ENCODE measurements at regions not wholly inside any gene's neighbourhood (a gene's known extent, or its start where the extent isn't known, plus 50 kb on each side); places are given as distances from the start of the nearest gene placed in this dataset.

- Histone ChIP-seq H3K79me2 (ENCODE audit: control insufficient read depth, insufficient read depth, low read length, poor library complexity) (no peaks in the 10 kb centered on the region), H2AK5ac (ENCODE audit: low read length) (no peak overlapping the region), H3K4me2 (ENCODE audit: low read length) (no peak overlapping the region), H3K79me1 (ENCODE audit: low read length) (no peaks in the 10 kb centered on the region), H2BK5ac (ENCODE audit: low read depth, low read length, poor library complexity) (no peak overlapping the region), H2AFZ (ENCODE audit: insufficient read depth, low read length, poor library complexity) (no peak overlapping the region), H4K8ac (ENCODE audit: low read depth, low read length) (no peak overlapping the region), H3K4me1 (ENCODE audit: control insufficient read depth in 1 of 2, insufficient read depth in 2 of 2, low read length in 2 of 2) (no peaks in the 10 kb centered on the region), H3K23ac (ENCODE audit: low read length) (no peak overlapping the region), H3K27me3 (ENCODE audit: insufficient read depth, low read length) (no peaks in the 10 kb centered on the region), H2BK120ac (ENCODE audit: insufficient read depth, low read length, poor library complexity) (no peak overlapping the region), H3K27ac (ENCODE audit: low read depth, low read length) (no peak overlapping the region), H3K9me3 (ENCODE audit: insufficient read depth, low read depth, low read length) (no peaks in the 10 kb centered on the region), H3K4ac (ENCODE audit: low read depth, low read length) (no peak overlapping the region), H4K91ac (ENCODE audit: low read depth, low read length) (no peak overlapping the region), H2BK12ac (ENCODE audit: low read length) (no peak overlapping the region), H3K14ac (ENCODE audit: low read length) (no peak overlapping the region), H3K4me3 (ENCODE audit: low read depth, low read length) (no peak overlapping the region), H3K9ac (ENCODE audit: low read length) (no peak overlapping the region), H3K18ac (ENCODE audit: low read length) (no peak overlapping the region), H4K12ac (ENCODE audit: low read depth, low read length) (no peak overlapping the region), H3K36me3 (ENCODE audit: control insufficient read depth in 1 of 2, insufficient read depth in 2 of 2, low read length in 2 of 2) (no peaks in the 10 kb centered on the region)
- no CpG with 5 or more reads among the region's 8 CpGs for WGBS (ENCODE audit: extremely low coverage, insufficient coverage, insufficient read length)
- DNase-seq, result no peak
Measured at GRCh38 chr7:130872756-130873448, 138.9 kb upstream of the KLF14 start.

- no peak for DNase-seq
- Histone ChIP-seq H2BK12ac (ENCODE audit: low read length) (no peak overlapping the region), H4K8ac (ENCODE audit: low read depth, low read length) (no peak overlapping the region), H3K9me3 (ENCODE audit: insufficient read depth, low read depth, low read length) (no peaks in the 10 kb centered on the region), H3K79me1 (ENCODE audit: low read length) (no peaks in the 10 kb centered on the region), H2BK5ac (ENCODE audit: low read depth, low read length, poor library complexity) (no peak overlapping the region), H3K18ac (ENCODE audit: low read length) (no peak overlapping the region), H3K4ac (ENCODE audit: low read depth, low read length) (no peak overlapping the region), H3K4me2 (ENCODE audit: low read length) (no peak overlapping the region), H2AK5ac (ENCODE audit: low read length) (no peak overlapping the region), H3K23ac (ENCODE audit: low read length) (no peak overlapping the region), H3K9ac (ENCODE audit: low read length) (no peak overlapping the region), H3K79me2 (ENCODE audit: control insufficient read depth, insufficient read depth, low read length, poor library complexity) (no peaks in the 10 kb centered on the region), H3K27ac (ENCODE audit: low read depth, low read length) (no peak overlapping the region), H3K36me3 (ENCODE audit: control insufficient read depth in 1 of 2, insufficient read depth in 2 of 2, low read length in 2 of 2) (no peaks in the 10 kb centered on the region), H3K14ac (ENCODE audit: low read length) (no peak overlapping the region), H2BK120ac (ENCODE audit: insufficient read depth, low read length, poor library complexity) (no peak overlapping the region), H3K27me3 (ENCODE audit: insufficient read depth, low read length) (no peaks in the 10 kb centered on the region), H4K91ac (ENCODE audit: low read depth, low read length) (no peak overlapping the region), H2AFZ (ENCODE audit: insufficient read depth, low read length, poor library complexity) (no peak overlapping the region), H3K4me3 (ENCODE audit: low read depth, low read length) (no peak overlapping the region), H3K4me1 (ENCODE audit: control insufficient read depth in 1 of 2, insufficient read depth in 2 of 2, low read length in 2 of 2) (no peaks in the 10 kb centered on the region), H4K12ac (ENCODE audit: low read depth, low read length) (no peak overlapping the region)
- no CpG with 5 or more reads among the region's 6 CpGs for WGBS (ENCODE audit: extremely low coverage, insufficient coverage, insufficient read length)
Measured at GRCh38 chr7:130874071-130874915, 140.3 kb upstream of the KLF14 start.

DNA sequence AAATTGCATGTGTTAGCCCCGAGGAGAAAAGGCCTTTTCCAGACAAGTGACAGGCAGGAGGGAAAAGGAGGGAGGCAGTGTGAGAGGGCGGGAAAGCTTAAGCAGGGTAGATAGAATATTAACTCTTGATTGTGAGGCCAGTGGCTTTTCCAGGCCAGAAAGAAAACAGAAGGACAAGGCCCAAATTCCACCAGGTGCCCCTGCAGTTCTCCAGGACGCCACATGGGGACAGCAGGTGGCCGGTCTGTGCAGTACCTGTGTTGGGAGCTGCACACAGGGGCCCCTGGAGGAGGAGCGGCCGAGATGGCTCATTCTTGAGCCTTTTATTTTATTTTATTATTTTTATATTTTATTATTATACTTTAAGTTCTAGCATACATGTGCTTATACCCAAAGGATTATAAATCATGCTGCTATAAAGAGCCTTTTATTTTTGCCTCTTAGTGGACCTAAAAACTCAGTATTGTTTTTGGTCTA lies 141.3 kb upstream of the KLF14 start:
- Histone ChIP-seq H3K14ac (ENCODE audit: low read length) (no peak overlapping the region), H2BK120ac (ENCODE audit: insufficient read depth, low read length, poor library complexity) (no peak overlapping the region), H2AK5ac (ENCODE audit: low read length) (no peak overlapping the region), H3K27ac (ENCODE audit: low read depth, low read length) (no peak overlapping the region), H3K4me3 (ENCODE audit: low read depth, low read length) (no peak overlapping the region), H3K23ac (ENCODE audit: low read length) (no peak overlapping the region), H3K79me1 (ENCODE audit: low read length) (no peaks in the 10 kb centered on the region), H4K8ac (ENCODE audit: low read depth, low read length) (no peak overlapping the region), H4K91ac (ENCODE audit: low read depth, low read length) (no peak overlapping the region), H3K4me1 (ENCODE audit: control insufficient read depth in 1 of 2, insufficient read depth in 2 of 2, low read length in 2 of 2) (no peaks in the 10 kb centered on the region), H3K18ac (ENCODE audit: low read length) (no peak overlapping the region), H3K36me3 (ENCODE audit: control insufficient read depth in 1 of 2, insufficient read depth in 2 of 2, low read length in 2 of 2) (no peaks in the 10 kb centered on the region), H3K4me2 (ENCODE audit: low read length) (no peak overlapping the region), H2AFZ (ENCODE audit: insufficient read depth, low read length, poor library complexity) (no peak overlapping the region), H2BK12ac (ENCODE audit: low read length) (no peak overlapping the region), H3K79me2 (ENCODE audit: control insufficient read depth, insufficient read depth, low read length, poor library complexity) (no peaks in the 10 kb centered on the region), H3K4ac (ENCODE audit: low read depth, low read length) (no peak overlapping the region), H3K27me3 (ENCODE audit: insufficient read depth, low read length) (no peaks in the 10 kb centered on the region), H3K9me3 (ENCODE audit: insufficient read depth, low read depth, low read length) (no peaks in the 10 kb centered on the region), H2BK5ac (ENCODE audit: low read depth, low read length, poor library complexity) (no peak overlapping the region), H3K9ac (ENCODE audit: low read length) (no peak overlapping the region), H4K12ac (ENCODE audit: low read depth, low read length) (no peak overlapping the region)
- no CpG with 5 or more reads among the region's 6 CpGs for whole genome bisulfite sequencing (ENCODE audit: extremely low coverage, insufficient coverage, insufficient read length)
- DNase-seq, result peak; percentile 50 to 62

GRCh38 chr7:130875901-130876300 lies 141.9 kb upstream of the KLF14 start:
- Histone ChIP-seq H3K14ac (ENCODE audit: low read length) (no peak overlapping the region), H3K4me1 (ENCODE audit: control insufficient read depth in 1 of 2, insufficient read depth in 2 of 2, low read length in 2 of 2) (no peaks in the 10 kb centered on the region), H3K9me3 (ENCODE audit: insufficient read depth, low read depth, low read length) (no peaks in the 10 kb centered on the region), H3K4ac (ENCODE audit: low read depth, low read length) (no peak overlapping the region), H3K9ac (ENCODE audit: low read length) (no peak overlapping the region), H2AFZ (ENCODE audit: insufficient read depth, low read length, poor library complexity) (no peak overlapping the region), H2AK5ac (ENCODE audit: low read length) (no peak overlapping the region), H3K79me2 (ENCODE audit: control insufficient read depth, insufficient read depth, low read length, poor library complexity) (no peaks in the 10 kb centered on the region), H3K23ac (ENCODE audit: low read length) (no peak overlapping the region), H3K27ac (ENCODE audit: low read depth, low read length) (no peak overlapping the region), H2BK120ac (ENCODE audit: insufficient read depth, low read length, poor library complexity) (no peak overlapping the region), H3K4me2 (ENCODE audit: low read length) (no peak overlapping the region), H3K36me3 (ENCODE audit: control insufficient read depth in 1 of 2, insufficient read depth in 2 of 2, low read length in 2 of 2) (no peaks in the 10 kb centered on the region), H3K4me3 (ENCODE audit: low read depth, low read length) (no peak overlapping the region), H4K91ac (ENCODE audit: low read depth, low read length) (no peak overlapping the region), H3K18ac (ENCODE audit: low read length) (no peak overlapping the region), H2BK12ac (ENCODE audit: low read length) (no peak overlapping the region), H2BK5ac (ENCODE audit: low read depth, low read length, poor library complexity) (no peak overlapping the region), H4K12ac (ENCODE audit: low read depth, low read length) (no peak overlapping the region), H3K27me3 (ENCODE audit: insufficient read depth, low read length) (no peaks in the 10 kb centered on the region), H3K79me1 (ENCODE audit: low read length) (no peaks in the 10 kb centered on the region), H4K8ac (ENCODE audit: low read depth, low read length) (no peak overlapping the region)
- WGBS (ENCODE audit: extremely low coverage, insufficient coverage, insufficient read length), result no CpG with 5 or more reads among the region's 5 CpGs
- no peak for DNase-seq

All from trophoblast cell (in vitro differentiated cells and primary cell).